ENCODE measurements at regions not wholly inside any gene's neighbourhood (a gene's known extent, or its start where the extent isn't known, plus 50 kb on each side); places are given as distances from the start of the nearest gene placed in this dataset.
A peak's percentile ranks its signal among the peaks of the same experiment; 100 is the strongest.

- intact Hi-C loops (cut with DNase I, micrococcal nuclease) = no loop called here
- Histone ChIP-seq H3K9me3 (no peaks in the 10 kb centered on the region), H3K36me3 (ENCODE audit: low read depth) (no peaks in the 10 kb centered on the region), H3K4me1 (ENCODE audit: low read depth) (no peaks in the 10 kb centered on the region), H3K4me3 (no peak overlapping the region)
- ATAC-seq = peak; percentile 42
- no peak for TF ChIP-seq CTCF (IDR thresholded peaks at IDR 0.05)
- no peak for DNase-seq
Observed at GRCh38 chr4:163673848-163674697, 179.6 kb downstream of the TMA16 start.

- Histone ChIP-seq H3K36me3 (ENCODE audit: low read depth) (no peaks in the 10 kb centered on the region), H3K9me3 (no peaks in the 10 kb centered on the region)
Observed at GRCh38 chr4:163679189-163679588, 184.7 kb downstream of the TMA16 start.

GRCh38 chr4:163680386-163681098 is 186.1 kb downstream of the TMA16 start:
- no peak for DNase-seq
- intact Hi-C loops (cut with DNase I, micrococcal nuclease) = loop anchor here in 1 of 2 donors (5.0 kb wide), 1 partner anchor 123 kb away; no protein-coding TSS in a partner anchor
- no peak overlapping the region for H3K4me3 ChIP-seq
- no peak for TF ChIP-seq CTCF (IDR thresholded peaks at IDR 0.05)
- no peaks in the 10 kb centered on the region for H3K36me3 ChIP-seq (ENCODE audit: low read depth)
- H3K9me3 ChIP-seq = no peaks in the 10 kb centered on the region
- no peaks in the 10 kb centered on the region for H3K4me1 ChIP-seq (ENCODE audit: low read depth)
- no peak for ATAC-seq

More at GRCh38 chr4:163679189-163679588, 184.7 kb downstream of the TMA16 start:
- intact Hi-C loops (cut with DNase I, micrococcal nuclease) = no loop called here
- Histone ChIP-seq H3K4me1 (ENCODE audit: low read depth) (no peaks in the 10 kb centered on the region), H3K4me3 (no peak overlapping the region)
- DNase-seq (no peak), ATAC-seq (no peak)
- TF ChIP-seq CTCF (IDR thresholded peaks at IDR 0.05) = no peak

- H3K4me1 ChIP-seq (ENCODE audit: low read depth) = no peaks in the 10 kb centered on the region
- no peaks in the 10 kb centered on the region for H3K9me3 ChIP-seq
- DNase-seq (peak in 1 of 3 donors; percentile 65), ATAC-seq (peak; percentile 69)
- no peak for TF ChIP-seq CTCF (IDR thresholded peaks at IDR 0.05)
- H3K36me3 ChIP-seq (ENCODE audit: low read depth) = no peaks in the 10 kb centered on the region
- intact Hi-C loops (cut with DNase I, micrococcal nuclease) = loop anchor here in 1 of 2 donors (5.0 kb wide), 1 partner anchor 124 kb away; no protein-coding TSS in a partner anchor
- no peak overlapping the region for H3K4me3 ChIP-seq
Observed at GRCh38 chr4:163681208-163681821, 186.8 kb downstream of the TMA16 start.

- no peak for TF ChIP-seq CTCF (IDR thresholded peaks at IDR 0.05)
- no peak for DNase-seq
- no peak overlapping the region for H3K4me3 ChIP-seq
- no peaks in the 10 kb centered on the region for H3K9me3 ChIP-seq
- intact Hi-C loops (cut with DNase I, micrococcal nuclease) = no loop called here
- H3K36me3 ChIP-seq (ENCODE audit: low read depth) = no peaks in the 10 kb centered on the region
- H3K4me1 ChIP-seq (ENCODE audit: low read depth) = no peaks in the 10 kb centered on the region
- no peak for ATAC-seq
Observed at GRCh38 chr4:163688856-163689255, 194.4 kb downstream of the TMA16 start.
